DMS114 treated with DMSO at 0.1 percent for 48 hours (cell line): ENCODE measurements at regions not wholly inside any gene's neighbourhood (a gene's known extent, or its start where the extent isn't known, plus 50 kb on each side); places are given as distances from the start of the nearest gene placed in this dataset.
"Not testable (repeated sequence)": the region's sequence is repeated elsewhere in the genome, so short reads cannot be mapped to it uniquely, and the experiment has no call there.

Experiments
- DNase-seq: peaks from one replicate; lab custom pipeline; 2025; ENCODE audit not compliant: unreplicated experiment; lab: John Stamatoyannopoulos, UW

- DNase-seq, result no peak
These were observed 213.4 kb upstream of the RASGEF1B start for GRCh38 chr4:81685104-81685503.

- no peak for DNase-seq
These were observed 212.6 kb upstream of the RASGEF1B start for GRCh38 chr4:81684352-81684751.

DNA sequence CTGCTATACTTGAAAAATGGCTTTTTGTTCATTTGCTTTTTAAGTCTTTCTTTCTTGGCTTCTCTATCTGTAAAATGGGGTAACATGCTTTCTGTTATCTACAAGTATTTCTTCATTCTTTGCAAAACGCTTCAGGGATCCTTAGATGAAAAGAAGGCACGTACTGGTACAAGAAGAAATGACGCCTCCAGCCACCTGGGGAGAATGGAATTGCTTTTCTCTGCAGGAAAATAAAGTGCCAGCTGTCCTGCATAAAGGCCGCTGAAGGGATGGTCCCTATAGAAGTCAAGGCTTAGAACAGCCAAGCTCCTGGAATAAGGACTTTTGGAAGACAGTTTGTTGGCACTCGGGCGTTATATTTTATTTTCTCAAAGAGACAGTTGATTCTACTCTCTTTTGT is 210.8 kb upstream of the RASGEF1B start:
- DNase-seq, result no peak

GRCh38 chr4:81679315-81679714 is 207.6 kb upstream of the RASGEF1B start:
- no peak for DNase-seq

GRCh38 chr4:81678801-81679200 is 207.1 kb upstream of the RASGEF1B start:
- no peak for DNase-seq

GRCh38 chr4:81676537-81676936 is 204.8 kb upstream of the RASGEF1B start:
- no peak for DNase-seq

- no peak for DNase-seq
These were observed 204.2 kb upstream of the RASGEF1B start for GRCh38 chr4:81675791-81676393.

DNA sequence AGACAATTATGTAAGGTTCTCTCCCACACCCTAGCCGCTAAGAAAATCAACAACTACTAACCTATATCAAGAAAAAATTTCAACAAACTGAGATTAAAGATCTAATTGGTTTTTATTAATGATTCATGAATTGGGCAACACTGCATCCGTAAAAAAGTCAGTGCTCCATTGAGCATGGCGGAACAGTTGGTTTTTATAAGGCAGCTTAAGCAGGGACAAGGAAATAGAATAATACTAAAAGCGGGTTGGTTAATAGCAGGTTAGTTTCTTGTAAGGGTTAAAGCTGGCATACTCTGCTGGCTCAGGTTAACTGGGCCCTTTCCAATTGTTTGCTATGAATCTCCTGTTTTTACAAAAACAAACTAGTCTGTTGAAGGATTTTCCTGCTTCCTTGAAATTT is 202.3 kb upstream of the RASGEF1B start:
- DNase-seq, result no peak

DNA sequence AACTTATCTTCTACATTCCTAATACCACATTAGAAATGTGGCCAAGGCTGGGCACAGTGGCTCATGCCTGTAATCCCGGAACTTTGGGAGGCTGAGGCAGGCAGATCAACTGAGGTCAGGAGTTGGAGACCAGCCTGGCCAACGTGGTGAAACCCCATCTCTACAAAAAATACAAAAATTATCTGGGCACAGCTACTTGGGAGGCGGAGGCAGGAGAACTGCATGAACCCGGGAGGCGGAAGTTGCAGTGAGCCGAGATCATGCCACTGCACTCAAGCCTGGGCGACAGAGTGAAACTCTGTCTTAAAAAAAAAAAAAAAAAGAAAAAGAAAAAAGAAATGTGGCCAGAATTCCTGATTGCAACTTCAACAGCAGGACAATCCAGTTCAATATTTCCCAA is 196.6 kb upstream of the RASGEF1B start:
- DNase-seq, result not testable (repeated sequence)

DNA sequence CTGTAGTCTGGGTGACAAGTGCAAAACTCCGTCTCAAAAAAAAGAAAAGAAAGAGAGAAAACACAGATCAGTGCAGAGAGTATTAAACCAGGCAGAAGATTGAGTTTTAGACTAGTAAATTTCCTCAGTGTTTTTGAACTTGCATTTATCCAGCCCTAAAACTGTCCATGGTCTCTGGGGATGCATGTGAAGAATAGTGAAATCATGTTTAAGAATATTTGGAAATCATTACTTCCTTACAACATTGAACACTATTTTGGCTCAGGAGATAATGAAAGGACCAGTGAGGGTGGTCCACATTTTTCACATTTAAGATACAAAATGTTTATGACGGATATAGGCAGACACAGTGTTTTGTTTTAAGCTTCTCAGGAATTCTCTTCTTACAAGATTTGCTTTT is 195.8 kb upstream of the RASGEF1B start:
- no peak for DNase-seq

DNA sequence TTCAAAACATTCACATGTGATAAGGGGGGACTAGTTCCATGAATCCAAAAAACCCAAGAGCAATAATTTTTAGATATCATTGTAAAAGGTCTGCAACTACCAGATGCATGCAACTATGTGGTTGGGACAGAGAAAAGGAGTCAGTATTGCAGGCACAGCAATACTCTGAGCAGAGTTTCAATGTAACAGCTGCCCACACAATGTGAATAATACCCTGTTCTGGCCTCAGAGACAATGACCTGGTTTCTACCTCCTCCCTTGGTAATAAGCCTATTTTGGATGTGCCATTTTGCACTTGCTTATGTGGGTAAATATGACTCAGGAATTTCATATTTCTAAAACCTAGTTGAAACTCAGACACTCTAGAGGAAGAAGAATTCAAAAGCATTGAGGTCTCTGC is 194.8 kb upstream of the RASGEF1B start:
- DNase-seq, result no peak

- DNase-seq, result no peak
These were observed 193.9 kb upstream of the RASGEF1B start for GRCh38 chr4:81665649-81666048.

GRCh38 chr4:81665045-81665444 is 193.3 kb upstream of the RASGEF1B start:
- DNase-seq, result no peak

DNA sequence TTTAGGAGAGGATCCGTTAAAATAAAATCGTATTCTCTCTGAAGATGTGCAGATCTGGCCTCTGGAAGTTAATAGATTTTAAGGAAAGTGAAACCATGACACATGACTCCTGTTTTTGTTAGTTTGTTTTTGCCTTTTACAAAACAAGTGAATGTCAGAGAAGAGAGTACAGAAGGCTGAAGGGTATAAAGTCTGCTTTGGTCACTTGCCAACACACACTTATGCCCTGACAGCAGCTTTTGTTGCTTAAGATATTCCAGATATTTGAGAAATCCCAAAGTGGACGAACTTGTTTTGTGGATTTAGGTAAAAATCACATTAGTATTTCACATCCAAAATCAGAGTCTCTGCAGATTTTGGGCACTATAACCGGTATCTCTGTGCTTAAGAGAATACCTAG is 192.4 kb upstream of the RASGEF1B start:
- DNase-seq, result no peak

DNA sequence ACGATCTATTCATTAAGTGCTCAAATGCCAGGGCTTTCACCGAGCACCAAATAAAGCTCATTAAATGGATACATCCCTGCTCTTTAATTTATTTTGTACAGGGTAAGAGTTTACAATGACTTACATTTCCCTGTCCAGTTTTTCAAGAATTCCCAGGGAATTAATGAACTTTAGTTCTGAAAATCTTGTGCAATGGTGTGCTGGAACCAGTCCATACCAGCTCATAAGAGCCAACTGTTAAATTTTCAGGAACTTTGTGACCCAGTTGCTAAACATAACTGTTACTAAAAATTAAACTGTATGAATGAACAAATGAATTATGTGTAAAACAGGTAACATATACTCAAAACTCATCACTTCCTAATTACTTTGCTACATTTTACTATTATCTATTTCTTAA is 191.7 kb upstream of the RASGEF1B start:
- no peak for DNase-seq

- no peak for DNase-seq
These were observed 187.3 kb upstream of the RASGEF1B start for GRCh38 chr4:81659051-81659450.

GRCh38 chr4:81652069-81652478 is 180.4 kb upstream of the RASGEF1B start:
- DNase-seq, result no peak

GRCh38 chr4:81651243-81651899 is 179.7 kb upstream of the RASGEF1B start:
- no peak for DNase-seq

GRCh38 chr4:81650606-81651242 is 179.0 kb upstream of the RASGEF1B start:
- no peak for DNase-seq

DNA sequence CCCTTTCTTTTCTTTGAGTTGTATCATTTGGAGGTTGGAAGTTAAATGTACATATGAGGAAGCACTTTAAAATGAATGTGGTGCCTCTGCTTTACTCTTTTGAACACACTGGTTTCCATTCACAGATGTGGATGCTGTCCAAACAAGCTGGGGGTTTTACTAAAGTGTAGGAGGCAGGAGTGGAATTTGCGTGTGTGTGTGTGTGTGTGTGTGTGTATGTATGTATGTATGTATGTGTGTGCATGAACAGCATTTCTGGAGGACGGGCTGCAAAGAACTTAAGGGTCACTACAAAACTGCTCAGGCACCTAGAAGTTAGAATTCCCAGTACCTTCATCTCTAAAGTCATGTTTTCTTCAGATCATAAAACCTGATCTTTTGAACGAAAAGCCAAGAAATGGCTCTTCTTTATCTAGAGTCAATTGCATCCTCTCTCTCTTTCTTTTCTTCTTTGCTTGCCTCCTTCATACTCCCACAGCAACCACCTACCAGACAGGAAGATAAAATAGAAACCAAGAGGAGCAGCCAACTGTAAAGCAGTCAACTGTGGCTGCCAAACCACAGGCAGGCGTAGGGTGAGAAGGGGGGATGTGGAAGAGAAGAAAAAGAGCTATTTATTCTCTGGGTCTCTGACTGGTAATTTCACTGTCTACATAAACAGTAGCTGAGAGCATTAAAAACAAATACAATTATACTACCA is 177.0 kb upstream of the RASGEF1B start:
- no peak for DNase-seq

DNA sequence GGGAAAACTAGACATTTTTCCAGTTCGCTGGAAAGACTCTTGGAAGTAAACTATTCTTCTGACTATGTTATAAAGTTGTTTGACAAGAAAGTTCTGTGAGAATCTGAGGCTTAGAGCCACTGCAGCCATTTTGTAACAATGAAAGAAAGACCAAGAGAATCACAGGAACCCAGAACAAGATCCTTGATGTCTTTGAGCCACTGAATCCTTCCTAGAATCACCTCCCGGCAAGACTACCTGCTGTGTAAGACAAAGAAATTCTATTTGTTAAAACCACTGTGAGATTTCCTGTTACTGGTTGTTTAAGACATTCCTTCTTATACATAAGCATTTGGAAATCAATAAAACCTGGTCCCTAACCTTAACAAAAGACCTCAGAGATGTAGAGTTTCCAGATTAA is 175.7 kb upstream of the RASGEF1B start:
- no peak for DNase-seq

DNA sequence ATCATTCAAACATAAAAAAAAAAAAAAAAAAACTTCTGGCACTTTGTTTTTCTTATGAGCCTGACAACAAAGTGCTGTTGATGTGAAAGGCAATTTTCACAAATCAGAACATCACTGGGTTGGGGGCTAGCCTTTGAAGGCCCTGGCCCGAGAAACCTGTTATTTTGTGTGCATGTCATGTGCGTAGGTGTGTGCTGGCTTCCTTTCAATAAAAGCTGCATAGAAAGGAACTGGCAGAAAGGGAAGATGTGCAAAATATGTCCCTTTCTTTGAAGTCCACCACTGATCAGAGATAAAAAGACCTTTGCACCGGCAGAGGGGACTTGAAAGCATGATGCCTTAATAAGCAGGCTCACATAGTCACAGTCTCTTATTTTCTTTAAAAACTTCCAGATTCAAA is 170.8 kb upstream of the RASGEF1B start:
- DNase-seq, result no peak
